Lower lobe of right lung (tissue), 2 donors: ENCODE measurements at regions not wholly inside any gene's neighbourhood (a gene's known extent, or its start where the extent isn't known, plus 50 kb on each side); places are given as distances from the start of the nearest gene placed in this dataset.

ENCODE experiments used
- ATAC-seq, 2 donors: fragments of 200-7000 bp; cut with Tn5 transposase; one replicate each; pipeline ENCODE4 v1.9.1; 2020 to 2022; ENCODE audit warnings: mild to moderate bottlenecking in 2 of 2, moderate library complexity in 2 of 2
- DNase-seq: peaks from one replicate; pipeline ENCODE4 v3.0.0-alpha.2; 2020
- H3K27ac ChIP-seq: fragments of 200-600 bp; one replicate; pipeline ENCODE4 v1.8.0; 2022
- H3K27me3 ChIP-seq: fragments of 200-600 bp; one replicate; pipeline ENCODE4 v1.8.0; 2022; ENCODE audit warnings: low read depth
- H3K36me3 ChIP-seq: fragments of 200-600 bp; one replicate; pipeline ENCODE4 v1.8.0; 2022; ENCODE audit warnings: mild to moderate bottlenecking
- H3K4me1 ChIP-seq: fragments of 200-600 bp; one replicate; pipeline ENCODE4 v1.8.0; 2022
- H3K4me3 ChIP-seq: fragments of 200-600 bp; one replicate; pipeline ENCODE4 v1.8.0; 2022; ENCODE audit warnings: mild to moderate bottlenecking
- H3K9me3 ChIP-seq: fragments of 200-600 bp; one replicate; pipeline ENCODE4 v1.8.0; 2022
- CTCF ChIP-seq: fragments of 200-600 bp; IDR thresholded peaks from one replicate; pipeline ENCODE4 v1.8.0; 2022; ENCODE audit warnings: antibody characterized with exemption, mild to moderate bottlenecking
- intact Hi-C: fragments of 100-400 bp; cut with DNase I; formaldehyde crosslinking; loops from one replicate; pipeline ENCODE4 v1.11.0; 2022
- donor health status: DM: no; HTN: yes; CAD: no; lungs with severe emphysema.

GRCh38 chr4:110769578-110769977 is 146.7 kb upstream of the PITX2 start:
- ATAC-seq (no peak), DNase-seq (no peak)
- Histone ChIP-seq H3K36me3 (no peaks in the 10 kb centered on the region), H3K4me3 (no peak overlapping the region), H3K4me1 (no peaks in the 10 kb centered on the region), H3K27ac (no peak overlapping the region), H3K27me3 (no peaks in the 10 kb centered on the region), H3K9me3 (no peaks in the 10 kb centered on the region)
- intact Hi-C loops, result no loop called here
- no peak for TF ChIP-seq CTCF

- Histone ChIP-seq H3K4me1 (no peaks in the 10 kb centered on the region), H3K4me3 (no peak overlapping the region), H3K27ac (no peak overlapping the region), H3K36me3 (no peaks in the 10 kb centered on the region), H3K27me3 (no peaks in the 10 kb centered on the region), H3K9me3 (no peaks in the 10 kb centered on the region)
- intact Hi-C loops, result no loop called here
- DNase-seq (no peak), ATAC-seq (no peak)
- no peak for TF ChIP-seq CTCF
Observed at GRCh38 chr4:110770353-110770752, 147.5 kb upstream of the PITX2 start.

GRCh38 chr4:110778521-110778920 is 155.6 kb upstream of the PITX2 start:
- H3K27me3 ChIP-seq, result no peaks in the 10 kb centered on the region
- no peaks in the 10 kb centered on the region for H3K4me1 ChIP-seq
- no peak overlapping the region for H3K27ac ChIP-seq
- ATAC-seq (no peak), DNase-seq (no peak)
- H3K36me3 ChIP-seq, result no peaks in the 10 kb centered on the region
- intact Hi-C loops, result no loop called here
- TF ChIP-seq CTCF, result no peak
- H3K4me3 ChIP-seq, result no peak overlapping the region
- H3K9me3 ChIP-seq, result no peaks in the 10 kb centered on the region

GRCh38 chr4:110780538-110780937 is 157.7 kb upstream of the PITX2 start:
- no peaks in the 10 kb centered on the region for H3K27me3 ChIP-seq
- H3K4me3 ChIP-seq, result no peak overlapping the region
- ATAC-seq (no peak), DNase-seq (no peak)
- no peak for TF ChIP-seq CTCF
- no peak overlapping the region for H3K27ac ChIP-seq
- H3K36me3 ChIP-seq, result no peaks in the 10 kb centered on the region
- no peaks in the 10 kb centered on the region for H3K4me1 ChIP-seq
- H3K9me3 ChIP-seq, result no peaks in the 10 kb centered on the region
- intact Hi-C loops, result no loop called here

GRCh38 chr4:110781944-110782343 is 159.1 kb upstream of the PITX2 start:
- Histone ChIP-seq H3K4me3 (no peak overlapping the region), H3K9me3 (no peaks in the 10 kb centered on the region), H3K4me1 (no peaks in the 10 kb centered on the region), H3K36me3 (no peaks in the 10 kb centered on the region), H3K27me3 (no peaks in the 10 kb centered on the region), H3K27ac (no peak overlapping the region)
- intact Hi-C loops, result no loop called here
- no peak for TF ChIP-seq CTCF
- no peak for DNase-seq
- ATAC-seq, result no peak

- H3K9me3 ChIP-seq, result no peaks in the 10 kb centered on the region
- DNase-seq (no peak), ATAC-seq (no peak)
- no peaks in the 10 kb centered on the region for H3K27me3 ChIP-seq
- intact Hi-C loops, result no loop called here
- no peak overlapping the region for H3K4me3 ChIP-seq
- no peaks in the 10 kb centered on the region for H3K4me1 ChIP-seq
- no peak overlapping the region for H3K27ac ChIP-seq
- TF ChIP-seq CTCF, result no peak
- H3K36me3 ChIP-seq, result no peaks in the 10 kb centered on the region
Observed at GRCh38 chr4:110787109-110787508, 164.2 kb upstream of the PITX2 start.
